ENCODE measurements at regions not wholly inside any gene's neighbourhood (a gene's known extent, or its start where the extent isn't known, plus 50 kb on each side); places are given as distances from the start of the nearest gene placed in this dataset.

DNA sequence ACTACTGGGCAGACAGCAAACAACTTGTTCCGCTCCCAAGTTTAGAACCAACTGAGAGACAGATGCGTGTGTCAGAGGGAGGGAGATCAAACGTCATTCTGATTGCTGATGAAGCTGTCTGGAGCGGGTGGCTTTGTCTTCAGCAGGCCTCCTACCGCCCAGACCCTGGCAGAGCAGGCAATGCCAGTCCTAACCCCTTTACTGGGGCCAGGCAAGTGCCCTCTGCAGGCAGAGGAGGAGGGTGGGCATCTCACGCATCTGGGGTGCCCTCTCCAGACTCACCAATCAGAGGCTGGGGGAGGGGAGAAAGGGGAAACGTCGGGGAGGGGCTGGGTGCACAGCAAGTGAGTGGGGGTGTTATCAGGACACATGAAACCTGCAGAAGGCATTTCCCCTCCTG, 126.6 kb downstream of the ACTL8 start:
- no peak for TF ChIP-seq GATA2 (IDR thresholded peaks at IDR 0.05; ENCODE audit: low read depth, low read length)
- no peak for TF ChIP-seq GATA3 (IDR thresholded peaks at IDR 0.05; ENCODE audit: low read depth, low read length)
